Suprapubic skin (tissue), 3 donors: ENCODE measurements at regions not wholly inside any gene's neighbourhood (a gene's known extent, or its start where the extent isn't known, plus 50 kb on each side); places are given as distances from the start of the nearest gene placed in this dataset.

ENCODE experiments used
- CTCF ChIP-seq, 2 donors: fragments of 200-600 bp in 1 of 2; fragments of 450-650 bp in 1 of 2; sonication (generic) in 1 of 2; IDR thresholded peaks; one replicate each; pipeline ENCODE4 v1.5.1; 2016 to 2019; ENCODE audit warnings: antibody characterized with exemption in 2 of 2, mild to moderate bottlenecking in 1 of 2, moderate library complexity in 1 of 2
- POLR2AphosphoS5 ChIP-seq, 3 donors: sonication (generic); formaldehyde crosslinking; IDR thresholded peaks; one replicate each; pipeline ENCODE4 v1.6.1; 2017; ENCODE audit warnings: antibody characterized with exemption in 3 of 3

- TF ChIP-seq CTCF (IDR thresholded peaks at IDR 0.05): no peak
- TF ChIP-seq POLR2AphosphoS5 (IDR thresholded peaks at IDR 0.05): no peak
Observed at GRCh38 chr12:98020376-98020775, 495.0 kb upstream of the TMPO start.
